Neural cell (in vitro differentiated cells): ENCODE measurements at regions not wholly inside any gene's neighbourhood (a gene's known extent, or its start where the extent isn't known, plus 50 kb on each side); places are given as distances from the start of the nearest gene placed in this dataset.

ENCODE experiments used
- H2AFZ ChIP-seq: fragments of 200-600, 300-800 bp; sonication (generic), shearing (Covaris generic); 2 replicates; pipeline ENCODE4 v1.6.0; 2014; ENCODE audit warnings: low read depth, mild to moderate bottlenecking, antibody characterized with exemption, low read length, moderate library complexity
- H3F3A ChIP-seq: fragments of 200-600 bp; shearing (Covaris generic); 2 replicates; pipeline ENCODE4 v1.6.1; 2016; ENCODE audit warnings: mild to moderate bottlenecking, moderate library complexity, mixed read lengths, antibody characterized with exemption, low read length; ENCODE audit not compliant: insufficient read depth, poor library complexity, severe bottlenecking
- H3K27ac ChIP-seq: fragments of 200-600, 300-800 bp; sonication (generic), shearing (Covaris generic); 2 replicates; pipeline ENCODE4 v1.5.1; 2014; ENCODE audit warnings: mild to moderate bottlenecking, low read length, moderate library complexity
- H3K27me3 ChIP-seq: fragments of 300-800, 200-600 bp; sonication (generic), shearing (Covaris generic); 2 replicates; pipeline ENCODE4 v1.6.0; 2014; ENCODE audit warnings: mild to moderate bottlenecking, low read depth, low read length, moderate library complexity; ENCODE audit not compliant: insufficient read depth
- H3K36me3 ChIP-seq: fragments of 300-800, 200-600 bp; sonication (generic), shearing (Covaris generic); 2 replicates; pipeline ENCODE4 v1.5.1; 2014; ENCODE audit warnings: mild to moderate bottlenecking, antibody characterized with exemption, low read length, moderate library complexity; ENCODE audit not compliant: insufficient read depth
- H3K4me2 ChIP-seq: fragments of 300-800, 200-600 bp; sonication (generic), shearing (Covaris generic); 2 replicates; pipeline ENCODE4 v1.6.0; 2014; ENCODE audit warnings: mild to moderate bottlenecking, low read length
- H3K4me3 ChIP-seq: fragments of 300-800, 200-600 bp; sonication (generic), shearing (Covaris generic); 2 replicates; pipeline ENCODE4 v1.5.1; 2014; ENCODE audit warnings: mild to moderate bottlenecking, low read length, moderate library complexity
- H3K79me2 ChIP-seq: fragments of 200-600 bp; shearing (Covaris generic); replicated peaks from 2 replicates; pipeline ENCODE4 v1.6.0; 2014; ENCODE audit warnings: mild to moderate bottlenecking, low read length, moderate library complexity; ENCODE audit not compliant: insufficient read depth
- H3K9ac ChIP-seq: fragments of 300-800, 200-600 bp; sonication (generic), shearing (Covaris generic); 2 replicates; pipeline ENCODE4 v1.6.1; 2016; ENCODE audit warnings: mild to moderate bottlenecking, low read length, mixed read lengths
- H3K9me2 ChIP-seq: fragments of 200-600 bp; shearing (Covaris generic); 2 replicates; pipeline ENCODE4 v1.6.1; 2016; ENCODE audit warnings: mild to moderate bottlenecking, low read length, mixed read lengths; ENCODE audit not compliant: insufficient read depth
- H3K9me3 ChIP-seq: fragments of 200-600, 300-800 bp; sonication (generic), shearing (Covaris generic); 2 replicates; pipeline ENCODE4 v1.6.1; 2016; ENCODE audit warnings: mild to moderate bottlenecking, mixed run types, low read length, moderate library complexity, mixed read lengths
- H4K20me1 ChIP-seq: fragments of 200-600 bp; shearing (Covaris generic); 2 replicates; pipeline ENCODE4 v1.6.1; 2016; ENCODE audit warnings: mild to moderate bottlenecking, mixed run types; ENCODE audit not compliant: insufficient read depth
- CTCF ChIP-seq: fragments of 450-650 bp; IDR thresholded peaks from 2 replicates; pipeline ENCODE4 v1.5.1; 2014; ENCODE audit warnings: antibody characterized with exemption, mild to moderate bottlenecking, moderate library complexity; ENCODE audit not compliant: poor library complexity, severe bottlenecking
- EP300 ChIP-seq: fragments of 450-650 bp; conservative IDR thresholded peaks from 2 replicates; pipeline ENCODE4 v1.6.1; 2014; ENCODE audit warnings: antibody characterized with exemption, mild to moderate bottlenecking, moderate library complexity; ENCODE audit not compliant: poor library complexity, severe bottlenecking
- EZH2 ChIP-seq: fragments of 200-600, 300-800 bp; shearing (Covaris generic), sonication (generic); IDR thresholded peaks from 2 replicates; pipeline ENCODE4 v1.6.1; 2014; ENCODE audit warnings: antibody characterized with exemption, low read length, borderline replicate concordance, mild to moderate bottlenecking; ENCODE audit not compliant: insufficient read depth, poor library complexity, severe bottlenecking
- MXI1 ChIP-seq: fragments of 450-650 bp; conservative IDR thresholded peaks from 2 replicates; pipeline ENCODE4 v1.6.1; 2014; ENCODE audit warnings: antibody characterized with exemption, mild to moderate bottlenecking; ENCODE audit not compliant: poor library complexity, severe bottlenecking
- POLR2AphosphoS5 ChIP-seq: IDR thresholded peaks from 2 replicates; pipeline ENCODE4 v1.6.1; 2012
- RAD21 ChIP-seq: fragments of 450-650 bp; conservative IDR thresholded peaks from 2 replicates; pipeline ENCODE4 v1.6.1; 2014; ENCODE audit warnings: antibody characterized with exemption, mild to moderate bottlenecking, moderate library complexity
- REST ChIP-seq: IDR thresholded peaks from 2 replicates; pipeline ENCODE4 v1.6.1; 2012; ENCODE audit warnings: borderline replicate concordance
- SMC3 ChIP-seq: fragments of 450-650 bp; conservative IDR thresholded peaks from 2 replicates; pipeline ENCODE4 v1.6.1; 2014; ENCODE audit warnings: antibody characterized with exemption, mild to moderate bottlenecking, moderate library complexity; ENCODE audit not compliant: poor library complexity
- TAF1 ChIP-seq: IDR thresholded peaks from 2 replicates; pipeline ENCODE4 v1.6.1; 2012; ENCODE audit warnings: low read depth

GRCh38 chr5:155844542-155844941 lies 482.4 kb upstream of the SGCD start:
- no peaks in the 10 kb centered on the region for H4K20me1 ChIP-seq
- H3F3A ChIP-seq: no peaks in the 10 kb centered on the region
- no peaks in the 10 kb centered on the region for H3K79me2 ChIP-seq
- H3K4me3 ChIP-seq: no peak overlapping the region
- no peaks in the 10 kb centered on the region for H3K36me3 ChIP-seq
- no peak overlapping the region for H2AFZ ChIP-seq
- no peaks in the 10 kb centered on the region for H3K9me3 ChIP-seq
- no peak overlapping the region for H3K9ac ChIP-seq
- H3K9me2 ChIP-seq: no peaks in the 10 kb centered on the region
- H3K27me3 ChIP-seq: no peaks in the 10 kb centered on the region
- H3K4me2 ChIP-seq: no peak overlapping the region
- no peak overlapping the region for H3K27ac ChIP-seq
- TF ChIP-seq EZH2 (no peak), SMC3 (no peak), TAF1 (no peak), CTCF (no peak), POLR2AphosphoS5 (no peak), EP300 (no peak), REST (no peak), MXI1 (no peak), RAD21 (no peak)

GRCh38 chr5:155850370-155850769 lies 476.6 kb upstream of the SGCD start:
- Histone ChIP-seq H3K9me2 (no peaks in the 10 kb centered on the region), H3K4me3 (no peak overlapping the region), H3F3A (no peaks in the 10 kb centered on the region), H3K27me3 (no peaks in the 10 kb centered on the region), H4K20me1 (no peaks in the 10 kb centered on the region), H2AFZ (no peak overlapping the region), H3K79me2 (no peaks in the 10 kb centered on the region), H3K4me2 (no peak overlapping the region), H3K9ac (no peak overlapping the region), H3K9me3 (no peaks in the 10 kb centered on the region), H3K27ac (no peak overlapping the region), H3K36me3 (no peaks in the 10 kb centered on the region)
- TF ChIP-seq CTCF: no peak
- no peak for TF ChIP-seq SMC3
- TF ChIP-seq POLR2AphosphoS5: no peak
- TF ChIP-seq TAF1: no peak
- no peak for TF ChIP-seq EP300
- no peak for TF ChIP-seq EZH2
- TF ChIP-seq RAD21: no peak
- no peak for TF ChIP-seq MXI1
- TF ChIP-seq REST: no peak
